NCI-H69 (cell line): ENCODE measurements at regions not wholly inside any gene's neighbourhood (a gene's known extent, or its start where the extent isn't known, plus 50 kb on each side); places are given as distances from the start of the nearest gene placed in this dataset.
"Not testable (repeated sequence)": the region's sequence is repeated elsewhere in the genome, so short reads cannot be mapped to it uniquely, and the experiment has no call there.

Experiments used
- DNase-seq: peaks from one replicate; lab custom pipeline; 2025; lab: John Stamatoyannopoulos, UW

- no peak for DNase-seq
These were observed 128.1 kb upstream of the ANK3 start for GRCh38 chr10:60517805-60518204.

GRCh38 chr10:60513281-60513680, 123.6 kb upstream of the ANK3 start:
- no peak for DNase-seq

DNA sequence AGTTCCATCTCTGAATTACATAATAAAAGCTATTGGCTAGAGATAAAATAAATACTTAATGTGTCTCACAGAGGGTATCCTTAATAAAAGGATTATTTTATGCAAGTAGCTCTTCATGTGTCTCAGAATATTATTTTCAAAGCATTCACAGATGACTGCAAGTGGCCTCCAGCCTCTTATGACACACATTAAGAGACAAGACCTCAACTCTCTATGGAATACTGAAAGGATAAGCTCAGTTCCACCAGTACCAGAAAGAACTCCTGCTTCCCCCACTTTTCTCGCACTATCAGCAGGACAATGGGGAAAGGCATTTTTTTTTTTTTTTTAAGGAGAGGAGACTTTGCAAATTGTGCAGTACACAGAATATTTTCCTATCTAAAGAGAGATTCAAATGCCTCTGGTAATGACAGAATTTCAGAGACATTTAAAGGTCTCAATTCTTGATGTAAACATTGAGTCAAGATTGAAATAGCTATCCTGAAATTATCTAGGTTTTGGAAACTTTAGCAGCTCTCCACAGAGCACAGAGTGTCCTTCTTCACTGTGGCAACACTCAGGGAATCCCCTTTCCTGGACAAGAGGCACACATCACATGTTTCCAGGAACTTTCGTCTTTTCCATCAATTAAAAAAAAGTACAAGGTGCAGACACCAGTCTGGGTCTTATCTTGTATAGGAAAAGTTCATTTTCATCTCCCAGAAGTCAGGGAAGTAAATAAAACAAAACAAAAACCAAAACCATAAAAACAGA, 122.0 kb upstream of the ANK3 start:
- no peak for DNase-seq

DNA sequence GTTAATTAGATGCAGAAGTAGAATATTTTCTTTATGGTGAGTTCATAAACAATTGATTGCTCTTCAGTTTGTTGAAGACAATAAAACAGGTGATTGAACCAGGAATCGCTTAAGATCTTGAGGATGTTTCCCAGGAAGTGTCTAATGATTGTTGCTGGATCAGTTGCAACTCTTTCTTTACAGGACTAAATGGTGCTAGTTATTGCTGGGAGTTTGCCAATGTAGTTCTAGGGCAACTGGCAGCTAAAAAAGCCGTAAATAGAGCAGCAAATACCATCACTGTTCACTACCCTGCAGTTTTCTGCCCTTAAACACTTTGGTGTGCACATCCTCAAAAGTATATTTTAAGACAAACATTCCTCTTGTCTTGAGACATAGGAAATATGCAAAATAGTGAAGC, 119.2 kb upstream of the ANK3 start:
- peak; percentile 18 for DNase-seq

DNA sequence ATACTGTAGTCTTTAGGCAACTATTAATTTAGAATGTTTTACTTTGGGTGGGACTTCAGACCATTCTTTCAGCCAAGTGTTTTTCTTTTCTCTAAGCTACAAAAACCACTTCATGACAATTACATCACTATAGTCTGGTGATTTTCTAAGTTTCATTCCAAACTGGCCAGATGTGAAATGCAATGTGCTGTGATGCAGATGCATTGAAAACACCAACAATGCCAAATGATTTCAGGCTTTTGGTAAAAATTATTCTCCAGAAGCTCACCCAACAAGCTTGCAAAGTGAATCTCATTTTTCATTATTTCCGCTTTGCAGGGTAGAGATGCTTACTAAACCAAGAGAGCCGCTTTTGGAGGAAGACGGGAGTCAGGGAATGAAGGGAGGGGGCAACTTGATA, 118.4 kb upstream of the ANK3 start:
- no peak for DNase-seq

DNA sequence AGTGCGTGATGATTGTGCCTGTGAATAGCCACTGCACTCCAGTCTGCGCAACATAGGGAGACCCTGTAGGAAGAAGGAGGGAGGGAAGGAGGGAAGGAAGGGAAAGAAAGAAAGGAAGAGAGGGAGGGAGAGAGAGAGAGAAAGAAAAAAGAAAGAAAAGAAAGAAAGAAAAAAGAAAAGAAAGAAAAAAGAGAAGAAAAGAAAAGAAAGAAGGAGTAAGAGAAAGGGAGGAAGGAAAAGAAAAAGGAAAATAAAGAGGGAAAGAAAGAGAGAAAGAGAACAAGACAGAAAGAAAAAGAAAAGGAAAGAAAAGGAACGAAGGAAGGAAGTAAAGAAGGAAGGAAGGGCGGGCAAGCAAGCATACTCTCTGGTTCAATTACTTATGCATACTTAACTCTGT, 112.9 kb upstream of the ANK3 start:
- DNase-seq: no peak

DNA sequence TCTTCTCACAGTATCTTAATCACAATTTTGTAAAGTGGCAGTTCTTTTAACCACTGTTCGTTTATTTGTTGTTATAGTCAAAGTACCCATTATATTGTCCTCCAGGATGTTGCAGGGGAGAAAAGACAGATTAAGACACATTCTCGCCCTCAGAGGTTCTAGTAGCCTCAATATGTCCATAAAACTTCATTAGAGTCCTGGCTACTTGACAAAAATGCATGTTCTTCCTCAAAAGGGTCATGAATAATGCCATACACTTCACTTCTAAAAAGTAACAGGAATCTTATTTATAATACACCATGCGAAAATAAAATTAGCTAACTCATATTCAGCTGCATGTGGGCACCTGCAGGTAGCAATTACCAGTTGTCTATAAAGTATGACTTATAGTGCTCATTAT, 109.3 kb upstream of the ANK3 start:
- no peak for DNase-seq

DNA sequence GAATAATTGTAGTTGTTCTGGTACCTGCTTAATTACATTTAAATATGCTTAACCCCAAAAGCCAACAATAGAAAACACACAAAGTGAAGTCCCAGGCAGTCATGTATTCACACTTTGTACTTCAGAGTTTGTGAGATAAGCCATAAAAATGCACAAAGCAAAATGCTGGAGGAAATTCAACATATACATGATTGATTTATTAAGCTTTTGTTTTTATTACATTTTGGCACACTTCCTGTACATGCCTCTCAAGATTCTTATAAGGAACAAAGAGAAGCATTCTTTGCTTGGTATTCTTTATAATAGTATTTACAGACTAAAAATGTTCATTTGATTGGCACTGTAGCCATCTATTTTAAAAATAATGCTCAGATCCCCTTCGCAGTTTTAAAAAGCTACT, 107.7 kb upstream of the ANK3 start:
- peak; percentile 22 for DNase-seq

DNA sequence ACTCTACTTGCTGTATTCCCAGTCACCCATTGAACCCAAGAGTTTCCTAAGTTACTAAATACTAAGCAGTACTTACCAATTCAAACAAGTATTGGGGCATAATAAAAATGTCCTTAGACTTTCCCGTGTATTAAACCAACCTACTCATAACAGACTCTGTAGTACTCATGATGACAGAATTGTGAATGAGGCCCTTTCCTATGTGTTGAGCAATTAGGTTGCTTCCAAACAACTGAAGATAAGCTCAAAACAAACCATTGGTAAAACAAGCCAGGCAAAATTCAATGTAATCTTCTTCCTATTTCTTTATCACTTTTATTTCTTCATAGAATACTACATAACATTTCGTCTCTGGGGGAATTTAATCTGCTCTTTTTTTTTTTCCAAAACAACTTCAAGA, 106.5 kb upstream of the ANK3 start:
- no peak for DNase-seq

DNA sequence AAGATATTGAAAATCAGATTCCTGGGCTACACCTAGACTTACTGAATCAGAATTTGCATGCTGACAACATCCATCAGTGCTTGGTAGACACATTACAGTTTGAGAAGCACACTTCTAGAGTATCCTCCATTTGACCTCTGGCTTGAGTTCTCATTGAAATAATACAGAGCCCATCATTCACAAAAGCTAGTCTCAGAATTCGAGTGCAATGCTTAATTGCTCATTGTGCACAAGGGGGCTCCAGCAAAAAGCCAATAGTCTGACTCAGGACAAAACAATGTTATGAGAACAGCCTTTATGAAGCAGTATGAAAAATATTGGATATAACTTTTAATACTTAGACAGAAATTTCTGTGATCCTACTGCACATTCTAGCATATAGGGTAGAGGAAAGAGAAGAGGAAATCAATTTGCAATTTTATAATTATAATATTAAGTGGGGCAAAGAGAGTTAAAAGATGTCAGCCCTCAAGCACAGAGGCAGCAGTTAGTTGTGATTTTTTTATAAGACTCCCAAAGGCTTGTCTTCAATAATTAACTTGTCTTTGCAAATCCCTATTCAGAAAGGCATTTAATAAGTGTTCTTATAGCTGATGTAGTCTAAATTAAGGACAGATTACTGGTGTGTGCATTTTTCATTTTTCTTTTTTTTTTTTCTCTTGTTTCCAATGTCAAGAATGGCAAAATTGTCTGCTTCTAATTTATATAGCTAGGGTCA, 105.8 kb upstream of the ANK3 start:
- no peak for DNase-seq

GRCh38 chr10:60494774-60495173, 105.1 kb upstream of the ANK3 start:
- DNase-seq: no peak

- no peak for DNase-seq
These were observed 101.5 kb upstream of the ANK3 start for GRCh38 chr10:60491162-60491561.

DNA sequence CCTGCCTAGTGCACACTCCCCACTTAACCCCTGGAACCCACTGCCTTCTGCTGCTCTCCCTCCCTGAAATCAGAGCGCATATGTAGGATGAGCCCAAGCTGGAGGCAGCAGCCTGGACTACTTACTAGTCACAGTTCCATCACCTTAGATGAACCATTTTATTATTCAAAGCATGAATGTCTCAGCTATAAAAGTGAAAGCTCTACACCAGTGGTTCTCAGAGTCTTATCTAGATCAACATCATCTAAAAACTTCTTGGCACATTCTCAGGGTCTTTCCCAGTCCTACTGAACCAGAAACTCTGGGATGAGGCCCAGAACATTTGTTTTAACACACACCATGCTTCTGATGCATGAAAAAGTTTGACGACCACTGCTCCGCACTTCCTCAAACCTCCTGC, 100.3 kb upstream of the ANK3 start:
- no peak for DNase-seq

DNA sequence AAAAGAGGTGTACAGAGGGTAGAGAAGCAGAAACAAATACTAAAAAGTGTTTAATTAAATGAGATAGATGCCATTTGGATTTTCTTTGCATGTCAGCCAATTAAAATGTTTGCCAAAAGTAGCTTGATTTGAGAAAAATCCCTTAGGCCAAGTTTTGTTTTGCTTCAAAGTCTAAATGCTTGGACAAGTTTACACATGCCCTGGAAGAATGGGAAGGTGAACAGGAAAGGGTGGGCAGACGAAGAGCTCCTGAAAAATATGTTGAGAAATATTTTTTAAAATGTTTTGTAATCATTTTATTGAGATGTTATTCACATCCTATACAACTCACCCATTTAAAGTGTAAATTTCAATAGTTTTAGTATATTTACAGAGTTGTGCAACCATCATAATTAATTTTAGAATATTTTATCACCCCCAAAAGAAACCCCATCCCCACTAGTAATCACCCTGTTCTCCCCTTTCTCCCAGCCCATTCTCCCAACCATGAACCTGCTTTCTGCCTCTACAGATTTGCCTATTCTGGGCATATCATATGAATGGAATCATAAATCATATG, 98.5 kb upstream of the ANK3 start:
- no peak for DNase-seq

DNA sequence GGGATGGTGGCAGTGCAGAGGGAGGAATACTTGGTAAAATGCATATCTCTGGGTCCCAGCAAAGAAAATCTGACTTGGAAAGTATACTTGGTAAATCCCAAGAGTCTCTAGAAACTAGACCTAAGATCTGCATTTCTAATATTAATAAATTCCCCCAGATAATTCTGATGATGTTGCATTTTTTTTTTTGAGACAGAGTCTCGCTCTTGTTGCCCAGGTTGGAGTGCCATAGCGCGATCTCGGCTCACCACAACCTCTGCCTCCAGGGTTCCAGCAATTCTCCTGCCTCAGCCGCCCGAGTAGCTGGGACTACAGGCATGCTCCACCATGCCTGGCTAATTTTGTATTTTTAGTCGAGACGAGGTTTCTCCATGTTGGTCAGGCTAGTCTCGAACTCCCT, 97.9 kb upstream of the ANK3 start:
- DNase-seq: no peak

GRCh38 chr10:60485025-60485424, 95.3 kb upstream of the ANK3 start:
- no peak for DNase-seq

GRCh38 chr10:60480865-60481563, 91.3 kb upstream of the ANK3 start:
- no peak for DNase-seq

DNA sequence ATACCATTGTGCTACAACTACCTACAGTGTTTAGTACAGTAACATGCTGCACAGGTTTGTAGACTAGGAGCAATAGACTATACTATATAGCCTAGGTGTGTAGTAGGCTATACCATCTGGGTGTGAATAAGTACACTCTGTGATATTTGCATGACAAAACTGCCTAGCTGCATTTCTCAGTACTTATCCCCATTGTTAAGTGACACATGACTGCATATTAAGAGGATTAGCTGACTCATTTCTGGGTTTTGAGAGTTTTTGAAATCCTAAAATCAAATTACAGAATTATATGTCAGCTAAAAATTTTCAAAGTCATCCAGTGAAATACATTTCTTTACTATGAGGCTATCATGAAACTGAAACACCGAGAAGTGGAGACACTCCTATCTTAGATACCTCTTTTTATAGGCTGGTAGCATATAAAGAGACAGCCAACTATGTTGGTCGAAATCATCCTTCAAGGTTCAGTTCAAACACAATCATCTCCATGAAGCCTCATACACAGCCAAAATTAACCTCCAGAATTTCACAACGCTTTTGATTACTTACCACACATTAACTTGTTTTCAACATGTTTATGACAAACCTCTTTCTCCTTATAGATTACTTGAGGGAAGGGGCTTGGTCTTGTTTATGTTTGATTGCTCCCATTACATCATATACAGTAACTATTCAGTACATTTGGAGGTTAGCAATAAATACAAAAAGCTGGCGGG, 89.8 kb upstream of the ANK3 start:
- DNase-seq: no peak

DNA sequence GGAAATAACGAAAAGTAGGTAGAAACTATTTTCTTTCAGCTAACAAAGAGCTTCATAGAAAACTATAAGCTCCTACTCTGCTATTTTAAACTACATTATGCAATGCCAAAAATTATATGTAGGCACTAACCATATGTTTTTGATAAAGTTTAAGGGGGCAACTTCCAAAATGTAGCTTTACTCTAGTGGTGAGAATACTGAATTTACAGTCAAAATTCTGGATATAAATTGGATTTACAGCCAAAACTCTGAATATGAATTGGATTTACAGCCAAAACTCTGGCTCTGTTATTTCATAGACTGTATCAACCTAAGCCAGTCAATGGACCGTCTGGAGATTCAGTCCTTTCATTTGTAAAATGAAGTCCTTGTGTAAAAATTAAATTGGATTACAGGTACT, 86.8 kb upstream of the ANK3 start:
- DNase-seq: no peak

DNA sequence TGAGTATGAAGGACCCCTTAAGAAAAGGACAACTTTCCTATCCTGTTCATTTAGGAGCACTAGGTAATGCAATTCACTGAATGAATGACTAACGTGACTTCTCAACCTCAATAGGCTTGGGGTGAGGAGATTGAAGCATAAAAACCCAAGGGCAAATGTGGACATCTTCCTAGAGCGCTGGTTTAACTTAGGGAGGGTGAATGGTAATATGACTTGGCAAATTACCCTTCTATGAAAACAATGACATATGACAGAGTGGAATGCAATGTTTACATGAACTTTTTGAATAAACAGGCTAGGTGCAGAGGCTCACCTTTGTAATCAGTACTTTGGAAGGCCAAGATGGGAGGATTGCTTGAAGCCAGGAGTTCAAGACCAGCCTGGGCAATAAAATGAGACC, 83.9 kb upstream of the ANK3 start:
- DNase-seq: no peak

GRCh38 chr10:60470091-60470490, 80.4 kb upstream of the ANK3 start:
- DNase-seq: no peak

- DNase-seq: not testable (repeated sequence)
These were observed 79.5 kb upstream of the ANK3 start for GRCh38 chr10:60469147-60469546.
